ENCODE measurements at regions not wholly inside any gene's neighbourhood (a gene's known extent, or its start where the extent isn't known, plus 50 kb on each side); places are given as distances from the start of the nearest gene placed in this dataset.

- ChIA-PET POLR2A (no interaction called here), CTCF (no interaction called here), RAD21 (ENCODE audit: unreplicated experiment) (no interaction called here), SMC1A (ENCODE audit: uncharacterized antibody, unreplicated experiment) (no interaction called here)
- no peaks in the 10 kb centered on the region for H3K36me3 ChIP-seq (ENCODE audit: control insufficient read depth in 2 of 2, insufficient read depth in 2 of 2, low read length in 1 of 2)
- no peak overlapping the region for H3K4me3 ChIP-seq
- intact Hi-C loops (cut with micrococcal nuclease; ENCODE audit: unreplicated experiment) = no loop called here
- no peak overlapping the region for H3K4me2 ChIP-seq (ENCODE audit: control insufficient read depth, insufficient read depth)
- no TSS peak for BruUV-seq (replicated peaks)
- no peaks in the 10 kb centered on the region for H3K79me2 ChIP-seq (ENCODE audit: control insufficient read depth, insufficient read depth, low read length)
- no peaks in the 10 kb centered on the region for H3K9me3 ChIP-seq (replicated peaks; ENCODE audit: control insufficient read depth, insufficient read depth, low read length)
- no peaks in the 10 kb centered on the region for H3K27me3 ChIP-seq (replicated peaks in 1 of 2; ENCODE audit: control insufficient read depth in 2 of 2, insufficient read depth in 2 of 2, low read length in 1 of 2)
- no peak overlapping the region for H2AFZ ChIP-seq (ENCODE audit: control insufficient read depth, low read depth, low read length)
- 0% methylated on average over 2 of the region's 2 CpGs for WGBS (ENCODE audit: insufficient coverage, insufficient replicate concordance, low lambda C conversion rate, missing lambda C conversion rate)
- DNase-seq (ENCODE audit: low read depth, low spot score) = no peak
- in situ Hi-C loops (cut with MboI) = no loop called here
- H3K9ac ChIP-seq (ENCODE audit: control insufficient read depth, insufficient read depth, low read length) = no peak overlapping the region
- no peak overlapping the region for H3K27ac ChIP-seq (ENCODE audit: control insufficient read depth, insufficient read depth)
- TF ChIP-seq, protein P1, sequence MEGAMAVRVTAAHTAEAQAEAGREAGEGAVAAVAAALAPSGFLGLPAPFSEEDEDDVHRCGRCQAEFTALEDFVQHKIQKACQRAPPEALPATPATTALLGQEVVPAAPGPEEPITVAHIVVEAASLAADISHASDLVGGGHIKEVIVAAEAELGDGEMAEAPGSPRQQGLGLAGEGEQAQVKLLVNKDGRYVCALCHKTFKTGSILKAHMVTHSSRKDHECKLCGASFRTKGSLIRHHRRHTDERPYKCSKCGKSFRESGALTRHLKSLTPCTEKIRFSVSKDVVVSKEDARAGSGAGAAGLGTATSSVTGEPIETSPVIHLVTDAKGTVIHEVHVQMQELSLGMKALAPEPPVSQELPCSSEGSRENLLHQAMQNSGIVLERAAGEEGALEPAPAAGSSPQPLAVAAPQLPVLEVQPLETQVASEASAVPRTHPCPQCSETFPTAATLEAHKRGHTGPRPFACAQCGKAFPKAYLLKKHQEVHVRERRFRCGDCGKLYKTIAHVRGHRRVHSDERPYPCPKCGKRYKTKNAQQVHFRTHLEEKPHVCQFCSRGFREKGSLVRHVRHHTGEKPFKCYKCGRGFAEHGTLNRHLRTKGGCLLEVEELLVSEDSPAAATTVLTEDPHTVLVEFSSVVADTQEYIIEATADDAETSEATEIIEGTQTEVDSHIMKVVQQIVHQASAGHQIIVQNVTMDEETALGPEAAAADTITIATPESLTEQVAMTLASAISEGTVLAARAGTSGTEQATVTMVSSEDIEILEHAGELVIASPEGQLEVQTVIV (IDR thresholded peaks at IDR 0.05; ENCODE audit: borderline replicate concordance, partially characterized antibody) = no peak
- no peak for TF ChIP-seq ZBED1 (IDR thresholded peaks at IDR 0.05; ENCODE audit: borderline replicate concordance)
- no peak for TF ChIP-seq SUZ12 (IDR thresholded peaks at IDR 0.05; ENCODE audit: unreplicated experiment)
- TF ChIP-seq ZNF207 (IDR thresholded peaks at IDR 0.05; ENCODE audit: borderline replicate concordance) = no peak
- TF ChIP-seq YY1 (IDR thresholded peaks at IDR 0.05; ENCODE audit: low read depth, low read length) = no peak
- TF ChIP-seq, protein P2, sequence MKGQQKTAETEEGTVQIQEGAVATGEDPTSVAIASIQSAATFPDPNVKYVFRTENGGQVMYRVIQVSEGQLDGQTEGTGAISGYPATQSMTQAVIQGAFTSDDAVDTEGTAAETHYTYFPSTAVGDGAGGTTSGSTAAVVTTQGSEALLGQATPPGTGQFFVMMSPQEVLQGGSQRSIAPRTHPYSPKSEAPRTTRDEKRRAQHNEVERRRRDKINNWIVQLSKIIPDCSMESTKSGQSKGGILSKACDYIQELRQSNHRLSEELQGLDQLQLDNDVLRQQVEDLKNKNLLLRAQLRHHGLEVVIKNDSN (IDR thresholded peaks at IDR 0.05; ENCODE audit: borderline replicate concordance, extremely low read length, insufficient read depth, low read depth, low read length) = no peak
- TF ChIP-seq KDM1A (IDR thresholded peaks at IDR 0.05; ENCODE audit: borderline replicate concordance) = no peak
- TF ChIP-seq EZH2 (IDR thresholded peaks at IDR 0.05; ENCODE audit: borderline replicate concordance, control insufficient read depth, low read depth, low read length) = no peak
- no peak for TF ChIP-seq POLR2AphosphoS2 (IDR thresholded peaks at IDR 0.05; ENCODE audit: low read depth, low read length)
- TF ChIP-seq PAX5 (IDR thresholded peaks at IDR 0.05; ENCODE audit: borderline replicate concordance, low read depth, low read length) = no peak
- TF ChIP-seq SIN3A (IDR thresholded peaks at IDR 0.05; ENCODE audit: low read depth, low read length) = no peak
- no peak for TF ChIP-seq PBX3 (IDR thresholded peaks at IDR 0.05; ENCODE audit: insufficient replicate concordance, low read depth, low read length)
- no peak for TF ChIP-seq ZZZ3 (IDR thresholded peaks at IDR 0.05; ENCODE audit: control insufficient read depth, insufficient read length, low read depth)
- no peak for FAIRE-seq
- no peaks in the 10 kb centered on the region for H4K20me1 ChIP-seq (ENCODE audit: control insufficient read depth, insufficient read depth)
- no peak for ATAC-seq
- no peaks in the 10 kb centered on the region for H3K4me1 ChIP-seq (ENCODE audit: control insufficient read depth, insufficient read depth, low read length)
These were observed 120.2 kb downstream of the RAB11FIP2 start for GRCh38 chr10:117926491-117926890.

Measured in GM12878 (cell line).